Chondrocyte (in vitro differentiated cells): ENCODE measurements at regions not wholly inside any gene's neighbourhood (a gene's known extent, or its start where the extent isn't known, plus 50 kb on each side); places are given as distances from the start of the nearest gene placed in this dataset.

ENCODE experiments used
- DNase-seq: peaks from one replicate; pipeline ENCODE4 v3.0.0; 2021; ENCODE audit warnings: mixed read lengths, low spot score
- H3K27ac Mint-ChIP-seq: one replicate; pipeline ENCODE4 v1.8.0; 2021; ENCODE audit warnings: mild to moderate bottlenecking, moderate library complexity, mixed read lengths; ENCODE audit not compliant: unreplicated experiment
- H3K27me3 Mint-ChIP-seq: 2 replicates; pipeline ENCODE4 v1.8.0; 2021; ENCODE audit warnings: low read depth, mixed read lengths
- H3K36me3 Mint-ChIP-seq: 2 replicates; pipeline ENCODE4 v1.8.0; 2021; ENCODE audit warnings: low read depth, mixed read lengths
- H3K4me1 Mint-ChIP-seq: 2 replicates; pipeline ENCODE4 v1.8.0; 2021; ENCODE audit warnings: low read depth, mild to moderate bottlenecking, mixed read lengths
- H3K4me3 Mint-ChIP-seq: one replicate; pipeline ENCODE4 v1.8.0; 2021; ENCODE audit warnings: mild to moderate bottlenecking, moderate library complexity, mixed read lengths; ENCODE audit not compliant: unreplicated experiment
- H3K9me3 Mint-ChIP-seq: 2 replicates; pipeline ENCODE4 v1.8.0; 2021; ENCODE audit warnings: low read depth, mixed read lengths
- TF ChIP-seq, protein P1 (sequence below): fragments of 200-600 bp; sonication (generic); IDR thresholded peaks from 2 replicates; pipeline ENCODE4 v1.5.0; 2021; ENCODE audit warnings: antibody characterized with exemption, mild to moderate bottlenecking, moderate library complexity

GRCh38 chr3:180401226-180401625, 200.7 kb upstream of the TTC14 start:
- H3K27me3 Mint-ChIP-seq, result peaks cover 3% of the 10 kb centered on the region
- no peaks in the 10 kb centered on the region for H3K4me1 Mint-ChIP-seq
- H3K9me3 Mint-ChIP-seq, result no peaks in the 10 kb centered on the region
- no peak for DNase-seq
- H3K4me3 Mint-ChIP-seq, result no peak overlapping the region
- H3K36me3 Mint-ChIP-seq, result no peaks in the 10 kb centered on the region
- TF ChIP-seq, protein P1, sequence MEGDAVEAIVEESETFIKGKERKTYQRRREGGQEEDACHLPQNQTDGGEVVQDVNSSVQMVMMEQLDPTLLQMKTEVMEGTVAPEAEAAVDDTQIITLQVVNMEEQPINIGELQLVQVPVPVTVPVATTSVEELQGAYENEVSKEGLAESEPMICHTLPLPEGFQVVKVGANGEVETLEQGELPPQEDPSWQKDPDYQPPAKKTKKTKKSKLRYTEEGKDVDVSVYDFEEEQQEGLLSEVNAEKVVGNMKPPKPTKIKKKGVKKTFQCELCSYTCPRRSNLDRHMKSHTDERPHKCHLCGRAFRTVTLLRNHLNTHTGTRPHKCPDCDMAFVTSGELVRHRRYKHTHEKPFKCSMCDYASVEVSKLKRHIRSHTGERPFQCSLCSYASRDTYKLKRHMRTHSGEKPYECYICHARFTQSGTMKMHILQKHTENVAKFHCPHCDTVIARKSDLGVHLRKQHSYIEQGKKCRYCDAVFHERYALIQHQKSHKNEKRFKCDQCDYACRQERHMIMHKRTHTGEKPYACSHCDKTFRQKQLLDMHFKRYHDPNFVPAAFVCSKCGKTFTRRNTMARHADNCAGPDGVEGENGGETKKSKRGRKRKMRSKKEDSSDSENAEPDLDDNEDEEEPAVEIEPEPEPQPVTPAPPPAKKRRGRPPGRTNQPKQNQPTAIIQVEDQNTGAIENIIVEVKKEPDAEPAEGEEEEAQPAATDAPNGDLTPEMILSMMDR, result no peak
- no peak overlapping the region for H3K27ac Mint-ChIP-seq

- H3K36me3 Mint-ChIP-seq, result no peaks in the 10 kb centered on the region
- H3K27ac Mint-ChIP-seq, result no peak overlapping the region
- no peak overlapping the region for H3K4me3 Mint-ChIP-seq
- TF ChIP-seq, protein P1, result no peak
- DNase-seq, result no peak
- no peaks in the 10 kb centered on the region for H3K9me3 Mint-ChIP-seq
- H3K4me1 Mint-ChIP-seq, result no peaks in the 10 kb centered on the region
- H3K27me3 Mint-ChIP-seq, result no peaks in the 10 kb centered on the region
Measured at GRCh38 chr3:180402471-180403073, 199.4 kb upstream of the TTC14 start.

DNA sequence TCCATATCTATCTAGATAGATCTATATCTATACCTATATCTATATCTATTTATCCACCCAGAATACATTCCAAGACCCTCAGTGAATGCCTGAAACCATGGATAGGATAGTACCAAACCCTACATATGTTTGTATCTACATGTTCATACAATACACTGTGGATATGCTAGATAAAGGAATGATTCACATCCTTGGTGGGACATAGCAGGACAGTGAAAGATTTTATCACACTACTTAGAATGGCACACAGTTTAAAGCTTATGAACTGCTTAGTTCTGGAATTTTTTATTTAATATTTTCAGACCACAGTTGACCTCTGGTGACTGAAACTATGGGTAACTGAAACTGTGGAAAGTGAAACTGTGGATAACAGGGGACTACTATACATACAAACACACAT, 198.8 kb upstream of the TTC14 start:
- Mint-ChIP-seq H3K9me3 (no peaks in the 10 kb centered on the region), H3K27me3 (no peaks in the 10 kb centered on the region), H3K27ac (no peak overlapping the region), H3K36me3 (no peaks in the 10 kb centered on the region), H3K4me1 (no peaks in the 10 kb centered on the region), H3K4me3 (no peak overlapping the region)
- no peak for DNase-seq
- TF ChIP-seq, protein P1, result no peak

DNA sequence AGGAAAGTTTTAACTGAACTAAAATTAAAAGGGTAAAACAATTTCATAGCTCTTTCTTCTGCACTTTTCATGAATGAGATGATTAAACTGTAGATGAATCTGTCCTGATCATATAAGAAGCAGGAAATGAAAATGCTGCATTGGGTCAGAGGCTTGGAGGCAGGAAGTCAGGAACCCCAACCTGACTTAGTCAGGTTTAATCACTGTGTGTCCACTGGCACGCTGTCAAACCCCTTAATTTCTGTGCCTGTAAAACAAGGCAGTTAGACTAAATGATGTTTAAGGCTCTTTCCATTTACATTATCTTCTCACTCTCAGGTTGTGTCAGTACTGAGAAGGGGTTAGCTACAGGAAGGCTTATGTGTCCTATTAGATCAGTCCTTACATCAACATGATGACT, 193.3 kb upstream of the TTC14 start:
- Mint-ChIP-seq H3K4me1 (peaks cover 3% of the 10 kb centered on the region), H3K27ac (no peak overlapping the region), H3K36me3 (no peaks in the 10 kb centered on the region), H3K4me3 (no peak overlapping the region), H3K9me3 (no peaks in the 10 kb centered on the region), H3K27me3 (no peaks in the 10 kb centered on the region)
- no peak for DNase-seq
- TF ChIP-seq, protein P1, result no peak

DNA sequence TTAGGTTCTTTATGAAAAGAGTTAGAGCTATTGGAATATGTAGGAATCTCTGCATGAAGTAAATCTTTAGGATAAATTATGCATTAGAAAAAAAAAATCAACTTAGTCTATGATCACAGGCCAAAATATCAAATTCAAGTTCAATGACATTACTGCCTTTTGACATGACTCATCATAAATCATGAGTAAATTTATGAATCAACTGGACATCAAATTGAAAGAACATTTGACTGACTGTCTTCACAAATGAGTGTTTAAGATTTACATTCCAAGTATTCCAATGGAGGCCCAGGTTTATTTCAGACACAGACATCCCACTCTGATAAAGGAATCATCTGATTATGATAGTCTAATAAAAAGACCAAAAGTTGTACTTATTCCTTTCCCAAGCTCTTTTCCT, 192.8 kb upstream of the TTC14 start:
- no peaks in the 10 kb centered on the region for H3K27me3 Mint-ChIP-seq
- H3K9me3 Mint-ChIP-seq, result no peaks in the 10 kb centered on the region
- peaks cover 3% of the 10 kb centered on the region for H3K4me1 Mint-ChIP-seq
- DNase-seq, result no peak
- H3K27ac Mint-ChIP-seq, result no peak overlapping the region
- no peaks in the 10 kb centered on the region for H3K36me3 Mint-ChIP-seq
- no peak overlapping the region for H3K4me3 Mint-ChIP-seq
- TF ChIP-seq, protein P1, result no peak
